A549 (cell line): ENCODE measurements at regions not wholly inside any gene's neighbourhood (a gene's known extent, or its start where the extent isn't known, plus 50 kb on each side); places are given as distances from the start of the nearest gene placed in this dataset.

Experiments
- ATOH8 ChIP-seq: fragments of 250-450 bp; sonication (Bioruptor Pico); IDR thresholded peaks from 2 replicates; pipeline ENCODE4 v1.5.0; 2020; ENCODE audit warnings: low read depth, mild to moderate bottlenecking, moderate library complexity
- CBX8 ChIP-seq: fragments of 200-600 bp; sonication (generic); IDR thresholded peaks from 2 replicates; pipeline ENCODE4 v1.6.1; 2016
- EHF ChIP-seq: fragments of 250-450 bp; sonication (Bioruptor Pico); IDR thresholded peaks from 2 replicates; pipeline ENCODE4 v1.5.0; 2020; ENCODE audit warnings: mild to moderate bottlenecking
- MAX ChIP-seq: IDR thresholded peaks from 2 replicates; pipeline ENCODE4 v1.6.1; 2012
- POLR2A ChIP-seq: IDR thresholded peaks from 2 replicates; pipeline ENCODE4 v1.6.1; 2012; ENCODE audit warnings: mild to moderate bottlenecking, low read length
- TF ChIP-seq, protein P1 (sequence below): fragments of >200 bp; sonication (Bioruptor Twin); formaldehyde crosslinking; IDR thresholded peaks from 3 replicates; pipeline ENCODE4 v1.6.1; 2016

DNA sequence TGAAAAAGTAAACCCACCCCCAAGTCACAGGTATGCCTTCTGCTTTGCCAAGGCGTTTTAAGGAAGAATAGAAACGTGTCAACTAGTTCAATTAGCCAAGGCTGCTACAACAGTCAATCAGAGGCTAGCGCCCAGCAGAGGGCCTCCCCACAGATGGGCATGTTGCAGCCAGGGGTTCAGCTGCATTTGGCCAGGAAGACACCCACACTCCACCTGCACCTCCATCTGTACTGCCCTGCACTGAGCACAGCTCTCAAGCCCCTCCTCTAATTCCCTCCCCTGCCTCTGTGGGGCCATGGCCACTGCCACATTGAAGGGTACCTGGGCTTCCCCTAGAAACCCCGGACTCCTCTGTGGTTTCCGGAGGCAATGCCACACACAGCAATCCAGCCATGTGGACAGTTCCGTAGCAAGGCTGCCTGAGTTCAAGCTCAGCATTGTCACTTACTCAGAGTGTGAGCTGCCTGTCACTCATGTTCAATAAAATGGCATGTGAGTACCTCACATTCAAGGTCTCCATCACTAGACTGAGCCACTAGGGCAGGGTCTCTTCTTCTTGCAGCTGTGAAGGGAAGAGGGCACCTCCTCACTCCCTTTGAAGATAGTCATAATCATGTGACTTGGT, 248.4 kb downstream of the IRX2 start:
- TF ChIP-seq POLR2A (no peak), EHF (CRISPR knock-in tag) (no peak), MAX (no peak), ATOH8 (CRISPR knock-in tag) (no peak), CBX8 (no peak)
- TF ChIP-seq, protein P1, sequence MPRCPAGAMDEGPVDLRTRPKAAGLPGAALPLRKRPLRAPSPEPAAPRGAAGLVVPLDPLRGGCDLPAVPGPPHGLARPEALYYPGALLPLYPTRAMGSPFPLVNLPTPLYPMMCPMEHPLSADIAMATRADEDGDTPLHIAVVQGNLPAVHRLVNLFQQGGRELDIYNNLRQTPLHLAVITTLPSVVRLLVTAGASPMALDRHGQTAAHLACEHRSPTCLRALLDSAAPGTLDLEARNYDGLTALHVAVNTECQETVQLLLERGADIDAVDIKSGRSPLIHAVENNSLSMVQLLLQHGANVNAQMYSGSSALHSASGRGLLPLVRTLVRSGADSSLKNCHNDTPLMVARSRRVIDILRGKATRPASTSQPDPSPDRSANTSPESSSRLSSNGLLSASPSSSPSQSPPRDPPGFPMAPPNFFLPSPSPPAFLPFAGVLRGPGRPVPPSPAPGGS = no peak
